HFFc6 (cell line): ENCODE measurements at regions not wholly inside any gene's neighbourhood (a gene's known extent, or its start where the extent isn't known, plus 50 kb on each side); places are given as distances from the start of the nearest gene placed in this dataset.

Experiments
- DNase-seq: peaks from one replicate; pipeline ENCODE4 v3.0.0-alpha.2; 2018
- H3K27ac Mint-ChIP-seq: 2 replicates; pipeline ENCODE4 v1.8.0; 2020; ENCODE audit warnings: mild to moderate bottlenecking, mixed read lengths
- H3K27me3 Mint-ChIP-seq: 2 replicates; pipeline ENCODE4 v1.8.0; 2021; ENCODE audit warnings: mild to moderate bottlenecking, moderate library complexity, mixed read lengths; ENCODE audit not compliant: insufficient read depth
- H3K36me3 Mint-ChIP-seq: 2 replicates; pipeline ENCODE4 v1.8.0; 2021; ENCODE audit warnings: low read depth, mixed read lengths
- H3K4me1 Mint-ChIP-seq: 2 replicates; pipeline ENCODE4 v1.8.0; 2020; ENCODE audit warnings: low read depth, mixed read lengths
- H3K4me3 Mint-ChIP-seq: 2 replicates; pipeline ENCODE4 v1.8.0; 2020; ENCODE audit warnings: mild to moderate bottlenecking, moderate library complexity, mixed read lengths
- H3K9me3 Mint-ChIP-seq: 2 replicates; pipeline ENCODE4 v1.8.0; 2020; ENCODE audit warnings: mild to moderate bottlenecking, mixed read lengths
- TF ChIP-seq, protein P1 (sequence below): fragments of 200-600 bp; sonication (generic); IDR thresholded peaks from 2 replicates; pipeline ENCODE4 v1.5.0; 2021; ENCODE audit warnings: antibody characterized with exemption, mild to moderate bottlenecking

DNA sequence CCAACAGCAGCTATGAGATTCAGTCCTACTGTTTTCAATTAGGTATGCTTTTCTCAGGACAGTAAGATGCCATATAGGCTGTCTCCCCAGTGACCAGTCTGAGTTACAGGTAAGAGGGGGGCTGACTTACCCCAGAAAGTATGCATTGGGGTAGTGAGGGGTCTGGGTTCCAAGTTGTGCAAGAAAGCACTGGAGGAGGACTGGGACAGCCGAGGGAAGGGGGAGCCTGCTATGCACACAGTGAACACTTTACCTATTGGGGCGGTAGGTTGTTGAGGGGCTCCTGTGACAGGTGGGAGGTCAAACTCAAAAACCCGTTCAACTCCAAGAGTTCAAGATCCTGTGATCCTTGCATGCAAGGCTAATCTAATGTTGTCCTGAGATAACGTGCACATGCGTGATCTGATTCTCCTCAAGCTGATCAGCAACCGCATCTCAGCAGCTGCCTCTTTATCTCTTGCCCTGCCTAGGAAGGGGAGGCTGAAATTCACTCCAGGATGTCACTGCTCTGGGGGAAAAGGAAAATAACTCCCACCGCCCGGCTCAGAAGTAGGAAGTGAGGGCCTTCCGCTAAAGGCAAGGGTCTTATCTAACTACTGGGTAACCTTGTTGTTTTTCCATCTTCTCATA lies 108.8 kb upstream of the KIT start:
- Mint-ChIP-seq H3K4me1 (peaks cover 36% of the 10 kb centered on the region), H3K27me3 (peaks cover 14% of the 10 kb centered on the region), H3K27ac (no peak overlapping the region), H3K9me3 (no peaks in the 10 kb centered on the region), H3K36me3 (no peaks in the 10 kb centered on the region; the same call in 1 of the 2 replicates), H3K4me3 (no peak overlapping the region)
- TF ChIP-seq, protein P1, sequence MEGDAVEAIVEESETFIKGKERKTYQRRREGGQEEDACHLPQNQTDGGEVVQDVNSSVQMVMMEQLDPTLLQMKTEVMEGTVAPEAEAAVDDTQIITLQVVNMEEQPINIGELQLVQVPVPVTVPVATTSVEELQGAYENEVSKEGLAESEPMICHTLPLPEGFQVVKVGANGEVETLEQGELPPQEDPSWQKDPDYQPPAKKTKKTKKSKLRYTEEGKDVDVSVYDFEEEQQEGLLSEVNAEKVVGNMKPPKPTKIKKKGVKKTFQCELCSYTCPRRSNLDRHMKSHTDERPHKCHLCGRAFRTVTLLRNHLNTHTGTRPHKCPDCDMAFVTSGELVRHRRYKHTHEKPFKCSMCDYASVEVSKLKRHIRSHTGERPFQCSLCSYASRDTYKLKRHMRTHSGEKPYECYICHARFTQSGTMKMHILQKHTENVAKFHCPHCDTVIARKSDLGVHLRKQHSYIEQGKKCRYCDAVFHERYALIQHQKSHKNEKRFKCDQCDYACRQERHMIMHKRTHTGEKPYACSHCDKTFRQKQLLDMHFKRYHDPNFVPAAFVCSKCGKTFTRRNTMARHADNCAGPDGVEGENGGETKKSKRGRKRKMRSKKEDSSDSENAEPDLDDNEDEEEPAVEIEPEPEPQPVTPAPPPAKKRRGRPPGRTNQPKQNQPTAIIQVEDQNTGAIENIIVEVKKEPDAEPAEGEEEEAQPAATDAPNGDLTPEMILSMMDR: no peak
- DNase-seq: no peak

DNA sequence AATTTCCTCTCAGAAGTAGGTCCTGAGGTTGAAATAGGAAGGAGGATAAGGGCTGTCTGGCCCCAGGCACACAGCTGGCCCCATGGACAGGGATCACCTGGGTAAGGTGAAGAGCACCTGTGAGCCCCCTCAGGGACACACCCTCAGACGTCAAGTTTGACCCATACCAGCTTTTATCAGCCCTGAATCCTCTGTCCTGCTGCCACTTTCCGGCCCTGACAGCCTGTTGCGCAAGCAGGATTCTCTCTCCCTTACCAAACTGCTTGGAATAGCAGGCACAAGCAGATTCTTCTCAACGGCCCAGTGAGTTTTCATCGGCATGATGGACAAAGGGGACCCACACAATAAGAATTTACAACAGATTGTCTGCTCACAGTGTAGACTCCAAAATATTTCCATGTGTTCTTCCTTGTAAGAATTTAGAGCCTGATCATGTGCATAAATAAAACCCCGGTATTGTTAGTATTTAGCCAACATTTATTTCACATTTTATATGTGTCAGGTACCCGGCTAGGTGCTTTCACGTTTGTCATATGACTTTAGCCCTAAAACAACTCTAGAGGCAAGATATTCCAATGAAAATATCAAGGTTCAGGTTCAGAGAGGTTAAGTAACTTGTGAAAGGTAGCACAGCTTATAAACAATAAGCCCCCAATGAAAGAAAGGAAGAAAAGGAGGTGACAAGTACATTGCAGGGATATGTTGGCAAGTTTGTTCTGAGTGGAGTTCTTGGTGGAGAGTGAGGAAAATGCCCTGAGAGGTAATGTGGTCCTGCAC lies 107.2 kb upstream of the KIT start:
- TF ChIP-seq, protein P1: no peak
- DNase-seq: peak; percentile 42
- Mint-ChIP-seq H3K4me3 (no peak overlapping the region), H3K27me3 (peaks cover 6% of the 10 kb centered on the region), H3K36me3 (no peaks in the 10 kb centered on the region; the same call in 1 of the 2 replicates), H3K27ac (no peak overlapping the region), H3K4me1 (peaks cover 33% of the 10 kb centered on the region), H3K9me3 (no peaks in the 10 kb centered on the region)

DNA sequence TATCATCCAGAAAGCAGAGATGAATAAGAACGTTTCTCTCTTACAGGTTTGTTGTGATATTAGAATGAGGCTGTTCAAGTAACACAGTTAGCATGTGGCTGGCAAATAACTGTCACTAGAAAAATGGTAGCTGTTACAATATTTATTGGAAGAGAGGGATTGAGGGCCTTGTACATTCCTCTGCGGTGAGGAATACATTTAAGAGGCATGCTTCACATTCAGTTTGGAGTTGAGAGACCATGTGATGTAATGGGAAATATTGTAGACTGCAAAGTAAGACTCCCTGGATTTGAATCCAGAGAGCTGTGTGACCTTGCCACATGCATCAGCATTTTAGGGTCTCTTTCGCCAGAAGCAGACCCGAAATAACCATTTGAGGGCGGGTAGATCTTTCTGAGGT lies 104.8 kb upstream of the KIT start:
- H3K36me3 Mint-ChIP-seq: no peaks in the 10 kb centered on the region; the same call in 1 of the 2 replicates
- TF ChIP-seq, protein P1: no peak
- DNase-seq: peak; percentile 59
- H3K27me3 Mint-ChIP-seq: peaks cover 6% of the 10 kb centered on the region
- H3K4me1 Mint-ChIP-seq: peaks cover 23% of the 10 kb centered on the region
- H3K4me3 Mint-ChIP-seq: no peak overlapping the region
- H3K27ac Mint-ChIP-seq: peak overlapping the region; percentile 9; the same call in 1 of the 2 replicates
- H3K9me3 Mint-ChIP-seq: no peaks in the 10 kb centered on the region

DNA sequence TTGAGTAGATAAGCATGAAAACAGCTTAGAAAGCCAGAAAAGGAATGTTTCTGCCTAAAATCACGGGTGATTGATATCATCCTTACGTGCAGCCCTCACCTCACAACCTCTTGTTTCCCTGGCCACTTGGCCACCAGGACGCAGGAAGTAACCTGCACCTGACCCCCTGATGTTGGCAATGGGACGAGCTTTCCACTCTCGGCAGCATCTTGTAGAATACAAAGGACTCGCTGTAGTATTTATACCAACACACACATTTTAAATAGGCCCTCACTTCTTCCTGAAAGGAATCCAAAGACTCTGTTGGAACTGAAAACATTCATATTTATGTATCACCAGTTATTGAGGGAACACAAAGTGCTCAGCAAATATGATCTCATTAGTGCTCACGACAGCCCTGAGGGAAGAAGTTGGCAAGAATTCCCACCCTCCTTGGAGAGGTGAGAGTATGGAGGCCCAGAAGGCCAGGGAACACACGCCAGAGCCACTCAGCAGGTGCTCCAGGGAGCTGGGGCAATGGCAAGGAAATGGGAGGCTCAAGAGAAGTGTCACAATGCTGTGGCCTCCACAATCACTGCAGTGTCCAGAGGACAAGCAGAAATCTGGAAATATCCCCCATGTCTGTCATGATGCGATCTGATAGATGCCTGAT lies 103.3 kb upstream of the KIT start:
- Mint-ChIP-seq H3K27me3 (no peaks in the 10 kb centered on the region; the same call in 1 of the 2 replicates), H3K36me3 (no peaks in the 10 kb centered on the region; the same call in 1 of the 2 replicates), H3K27ac (no peak overlapping the region), H3K4me3 (no peak overlapping the region), H3K4me1 (peaks cover 22% of the 10 kb centered on the region), H3K9me3 (no peaks in the 10 kb centered on the region)
- TF ChIP-seq, protein P1: no peak
- no peak for DNase-seq

DNA sequence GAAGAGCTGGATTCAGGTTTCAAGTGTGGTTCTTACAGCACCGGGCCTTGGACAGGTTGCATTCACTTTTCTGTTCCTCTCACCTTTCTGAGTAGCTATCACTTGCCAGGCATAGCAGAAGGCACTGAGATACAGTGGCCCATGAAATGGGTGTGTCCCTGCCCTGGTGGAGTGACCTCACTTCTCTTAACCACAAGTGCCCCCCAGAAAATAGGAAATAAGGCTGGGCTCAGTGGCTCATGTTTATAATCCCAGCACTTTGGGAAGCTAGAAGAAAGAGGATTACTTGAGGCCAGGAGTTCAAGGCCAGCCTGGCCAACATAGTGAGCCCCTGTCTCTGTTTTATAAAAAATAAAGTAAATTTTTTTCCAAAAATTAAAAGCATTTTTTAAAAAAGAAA lies 101.7 kb upstream of the KIT start:
- Mint-ChIP-seq H3K27me3 (no peaks in the 10 kb centered on the region; the same call in 1 of the 2 replicates), H3K4me1 (peaks cover 15% of the 10 kb centered on the region), H3K27ac (no peak overlapping the region), H3K36me3 (no peaks in the 10 kb centered on the region; the same call in 1 of the 2 replicates), H3K4me3 (no peak overlapping the region), H3K9me3 (no peaks in the 10 kb centered on the region)
- TF ChIP-seq, protein P1: no peak
- DNase-seq: no peak
